ENCODE measurements at regions not wholly inside any gene's neighbourhood (a gene's known extent, or its start where the extent isn't known, plus 50 kb on each side); places are given as distances from the start of the nearest gene placed in this dataset.

GRCh38 chr22:47593291-47593690 lies 830.8 kb downstream of the TBC1D22A start:
- Histone ChIP-seq H3K27ac (ENCODE audit: extremely low read length, insufficient read depth, low read length) (no peak overlapping the region), H3K9me3 (ENCODE audit: low read length) (no peaks in the 10 kb centered on the region), H3K4me3 (replicated peaks in 1 of 3; ENCODE audit: insufficient read depth in 1 of 3, low read depth in 2 of 3, low read length in 3 of 3) (no peak overlapping the region), H3K4me2 (ENCODE audit: low read depth, low read length) (no peak overlapping the region), H3K36me3 (replicated peaks in 1 of 2; ENCODE audit: control insufficient read depth in 1 of 2, insufficient read depth in 2 of 2, low read length in 2 of 2) (no peaks in the 10 kb centered on the region), H3K9ac (ENCODE audit: insufficient read depth, low read depth, low read length) (no peak overlapping the region), H2AFZ (ENCODE audit: low read length) (no peak overlapping the region), H3K4me1 (ENCODE audit: insufficient read depth, low read length) (no peaks in the 10 kb centered on the region), H4K20me1 (ENCODE audit: insufficient read depth, low read length) (no peaks in the 10 kb centered on the region), H3K79me2 (ENCODE audit: insufficient read depth, low read length) (no peaks in the 10 kb centered on the region), H3K27me3 (ENCODE audit: control insufficient read depth in 1 of 2, insufficient read depth in 2 of 2, low read length in 2 of 2) (peaks cover 0 to 13% of the 10 kb centered on the region in 2 experiments; a peak in 2 of 5 replicates)
- ChIA-PET POLR2A (no interaction called here), CTCF (ENCODE audit: low intra/inter-chr PET ratio, low total read pairs) (no interaction called here)
- 42% methylated on average over 13 of the region's 13 CpGs for WGBS (ENCODE audit: low lambda C conversion rate)
- ATAC-seq (no peak), FAIRE-seq (no peak), DNase-seq (ENCODE audit: low spot score) (no peak)
- BruUV-seq (replicated peaks): no TSS peak
- intact Hi-C loops (cut with micrococcal nuclease; ENCODE audit: unreplicated experiment): no loop called here
- in situ Hi-C loops (cut with HindIII; ENCODE audit: extremely low pct_ligation_motif_present, low pct_unique_long_range_greater_than_20kb): loop anchor here (5.0 kb wide), 1 partner anchor 1976 kb away; no protein-coding TSS in a partner anchor
- TF ChIP-seq ZNF256 (CRISPR knock-in tag; conservative IDR thresholded peaks at IDR 0.05) (no peak), HMG20A (CRISPR knock-in tag; IDR thresholded peaks at IDR 0.05; ENCODE audit: borderline replicate concordance) (no peak), ZNF558 (CRISPR knock-in tag; IDR thresholded peaks at IDR 0.05; ENCODE audit: borderline replicate concordance) (no peak), HCFC1 (IDR thresholded peaks at IDR 0.05; ENCODE audit: low read depth, low read length) (no peak)

- intact Hi-C loops (cut with micrococcal nuclease; ENCODE audit: unreplicated experiment) (no loop called here), in situ Hi-C loops (cut with HindIII; ENCODE audit: extremely low pct_ligation_motif_present, low pct_unique_long_range_greater_than_20kb) (loop anchor here (5.0 kb wide), 1 partner anchor 1975 kb away; no protein-coding TSS in a partner anchor)
- Histone ChIP-seq H4K20me1 (ENCODE audit: insufficient read depth, low read length) (no peaks in the 10 kb centered on the region), H3K4me3 (replicated peaks in 1 of 3; ENCODE audit: insufficient read depth in 1 of 3, low read depth in 2 of 3, low read length in 3 of 3) (no peak overlapping the region), H2AFZ (ENCODE audit: low read length) (no peak overlapping the region), H3K9ac (ENCODE audit: insufficient read depth, low read depth, low read length) (no peak overlapping the region), H3K36me3 (replicated peaks in 1 of 2; ENCODE audit: control insufficient read depth in 1 of 2, insufficient read depth in 2 of 2, low read length in 2 of 2) (no peaks in the 10 kb centered on the region), H3K4me1 (ENCODE audit: insufficient read depth, low read length) (no peaks in the 10 kb centered on the region), H3K79me2 (ENCODE audit: insufficient read depth, low read length) (no peaks in the 10 kb centered on the region), H3K27me3 (ENCODE audit: control insufficient read depth in 1 of 2, insufficient read depth in 2 of 2, low read length in 2 of 2) (peaks cover 1 to 13% of the 10 kb centered on the region in 2 experiments; a peak in 2 of 5 replicates), H3K9me3 (ENCODE audit: low read length) (no peaks in the 10 kb centered on the region), H3K27ac (ENCODE audit: extremely low read length, insufficient read depth, low read length) (no peak overlapping the region), H3K4me2 (ENCODE audit: low read depth, low read length) (no peak overlapping the region)
- ChIA-PET CTCF (ENCODE audit: low intra/inter-chr PET ratio, low total read pairs) (no interaction called here), POLR2A (no interaction called here)
- WGBS (ENCODE audit: low lambda C conversion rate): 9% methylated on average over 6 of the region's 9 CpGs
- ATAC-seq (no peak), DNase-seq (ENCODE audit: low spot score) (no peak), FAIRE-seq (no peak)
- no TSS peak for BruUV-seq (replicated peaks)
- TF ChIP-seq IRX3 (CRISPR knock-in tag; IDR thresholded peaks at IDR 0.05; ENCODE audit: borderline replicate concordance, low read depth) (no peak), ZNF503 (CRISPR knock-in tag; IDR thresholded peaks at IDR 0.05) (no peak), RCOR2 (CRISPR knock-in tag; IDR thresholded peaks at IDR 0.05) (no peak), MBD4 (IDR thresholded peaks at IDR 0.05; ENCODE audit: borderline replicate concordance, low read length) (no peak), MTA3 (CRISPR knock-in tag; IDR thresholded peaks at IDR 0.05) (no peak), HDAC6 (IDR thresholded peaks at IDR 0.05; ENCODE audit: low read depth, low read length) (no peak), ZNF577 (CRISPR knock-in tag; IDR thresholded peaks at IDR 0.05; ENCODE audit: borderline replicate concordance, low read depth) (no peak), NRL (CRISPR knock-in tag; IDR thresholded peaks at IDR 0.05; ENCODE audit: borderline replicate concordance) (no peak), GABPA (IDR thresholded peaks at IDR 0.05; ENCODE audit: low read depth, low read length) (no peak), GABPA (CRISPR knock-in tag; IDR thresholded peaks at IDR 0.05; ENCODE audit: low read depth) (no peak), ZNF660 (CRISPR knock-in tag; IDR thresholded peaks at IDR 0.05; ENCODE audit: borderline replicate concordance, low read depth) (no peak), SIN3B (IDR thresholded peaks at IDR 0.05; ENCODE audit: low read length) (no peak), XRCC5 (optimal IDR thresholded peaks at IDR 0.05; ENCODE audit: low read length) (no peak)
Observed at GRCh38 chr22:47592791-47593190, 830.3 kb downstream of the TBC1D22A start.

All from HepG2 (cell line).